ENCODE measurements at regions not wholly inside any gene's neighbourhood (a gene's known extent, or its start where the extent isn't known, plus 50 kb on each side); places are given as distances from the start of the nearest gene placed in this dataset.

DNA sequence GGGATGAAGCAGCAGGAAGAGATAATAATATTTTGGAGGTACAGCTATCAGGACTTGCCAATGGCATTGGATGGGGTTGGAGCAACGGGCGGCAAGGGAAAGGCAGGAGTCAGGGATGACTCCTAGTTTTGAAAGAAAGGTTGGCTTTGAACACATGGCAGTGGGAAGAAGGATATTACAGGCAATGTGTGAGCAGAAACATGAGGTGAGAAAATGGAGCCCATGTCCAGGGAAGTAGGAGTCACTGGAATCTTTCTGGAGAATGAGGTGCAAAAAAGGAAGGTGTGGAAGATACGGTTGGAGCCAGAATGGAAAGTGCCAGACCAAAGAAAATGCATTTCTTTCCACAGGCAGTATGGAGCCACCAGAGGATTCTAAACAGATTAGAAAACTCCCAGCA, 288.5 kb upstream of the KAZN start:
- WGBS (ENCODE audit: insufficient coverage), result 84% methylated on average over 3 of the region's 3 CpGs
- Mint-ChIP-seq H3K4me3 (no peak overlapping the region), H3K4me1 (no peaks in the 10 kb centered on the region), H3K27ac (no peak overlapping the region), H3K27me3 (ENCODE audit: low read depth in 2 of 2) (peaks cover 2 to 25% of the 10 kb centered on the region in 2 donors), H3K36me3 (no peaks in the 10 kb centered on the region), H3K9me3 (no peaks in the 10 kb centered on the region)
- DNase-seq, result no peak
- H3K36me3 ChIP-seq (ENCODE audit: control insufficient read depth, insufficient read depth, low read length), result no peaks in the 10 kb centered on the region
- ATAC-seq, result no peak
- no peaks in the 10 kb centered on the region for H3K4me1 ChIP-seq (ENCODE audit: control insufficient read depth, insufficient read depth, low read length)
- no peaks in the 10 kb centered on the region for H3K9me3 ChIP-seq (ENCODE audit: control insufficient read depth, insufficient read depth, low read length)
- no peaks in the 10 kb centered on the region for H3K27me3 ChIP-seq (ENCODE audit: control insufficient read depth, insufficient read depth, low read length)
- intact Hi-C loops (cut with micrococcal nuclease), result no loop called here
- no peak overlapping the region for H3K27ac ChIP-seq (ENCODE audit: low read length)
- TF ChIP-seq, protein P1, sequence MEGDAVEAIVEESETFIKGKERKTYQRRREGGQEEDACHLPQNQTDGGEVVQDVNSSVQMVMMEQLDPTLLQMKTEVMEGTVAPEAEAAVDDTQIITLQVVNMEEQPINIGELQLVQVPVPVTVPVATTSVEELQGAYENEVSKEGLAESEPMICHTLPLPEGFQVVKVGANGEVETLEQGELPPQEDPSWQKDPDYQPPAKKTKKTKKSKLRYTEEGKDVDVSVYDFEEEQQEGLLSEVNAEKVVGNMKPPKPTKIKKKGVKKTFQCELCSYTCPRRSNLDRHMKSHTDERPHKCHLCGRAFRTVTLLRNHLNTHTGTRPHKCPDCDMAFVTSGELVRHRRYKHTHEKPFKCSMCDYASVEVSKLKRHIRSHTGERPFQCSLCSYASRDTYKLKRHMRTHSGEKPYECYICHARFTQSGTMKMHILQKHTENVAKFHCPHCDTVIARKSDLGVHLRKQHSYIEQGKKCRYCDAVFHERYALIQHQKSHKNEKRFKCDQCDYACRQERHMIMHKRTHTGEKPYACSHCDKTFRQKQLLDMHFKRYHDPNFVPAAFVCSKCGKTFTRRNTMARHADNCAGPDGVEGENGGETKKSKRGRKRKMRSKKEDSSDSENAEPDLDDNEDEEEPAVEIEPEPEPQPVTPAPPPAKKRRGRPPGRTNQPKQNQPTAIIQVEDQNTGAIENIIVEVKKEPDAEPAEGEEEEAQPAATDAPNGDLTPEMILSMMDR (IDR thresholded peaks at IDR 0.05), result no peak
- H3K4me3 ChIP-seq (ENCODE audit: low read length), result no peak overlapping the region

DNA sequence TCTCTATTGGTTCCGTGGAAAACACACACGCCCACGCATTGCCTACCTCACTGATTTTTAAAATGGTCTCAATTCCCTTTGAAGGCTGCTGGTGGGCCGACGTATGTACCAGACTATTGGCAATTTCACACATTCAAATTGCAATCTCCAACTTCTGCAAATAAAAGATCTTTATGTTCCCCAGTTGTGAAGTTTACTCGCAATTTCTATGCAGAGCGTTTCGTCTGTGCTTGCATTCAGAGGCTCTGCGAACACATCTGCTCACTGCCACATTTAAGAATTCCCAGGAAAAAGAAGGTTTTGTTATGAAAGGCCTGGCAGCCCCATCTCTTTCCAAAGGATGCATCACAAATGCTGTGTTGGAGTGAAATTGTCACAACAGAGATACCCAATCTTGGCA, 288.0 kb upstream of the KAZN start:
- H3K27ac ChIP-seq (ENCODE audit: low read length), result no peak overlapping the region
- H3K9me3 Mint-ChIP-seq, result no peaks in the 10 kb centered on the region
- no peak overlapping the region for H3K4me3 Mint-ChIP-seq
- H3K36me3 Mint-ChIP-seq, result no peaks in the 10 kb centered on the region
- TF ChIP-seq, protein P1 (IDR thresholded peaks at IDR 0.05), result no peak
- no peak overlapping the region for H3K27ac Mint-ChIP-seq
- no peaks in the 10 kb centered on the region for H3K27me3 ChIP-seq (ENCODE audit: control insufficient read depth, insufficient read depth, low read length)
- H3K4me1 ChIP-seq (ENCODE audit: control insufficient read depth, insufficient read depth, low read length), result no peaks in the 10 kb centered on the region
- ATAC-seq, result no peak
- H3K4me3 ChIP-seq (ENCODE audit: low read length), result no peak overlapping the region
- peaks cover 2 to 25% of the 10 kb centered on the region in 2 donors for H3K27me3 Mint-ChIP-seq (ENCODE audit: low read depth in 2 of 2)
- H3K9me3 ChIP-seq (ENCODE audit: control insufficient read depth, insufficient read depth, low read length), result no peaks in the 10 kb centered on the region
- no peaks in the 10 kb centered on the region for H3K4me1 Mint-ChIP-seq
- intact Hi-C loops (cut with micrococcal nuclease), result no loop called here
- WGBS (ENCODE audit: insufficient coverage), result 93% methylated on average over 9 of the region's 9 CpGs
- H3K36me3 ChIP-seq (ENCODE audit: control insufficient read depth, insufficient read depth, low read length), result no peaks in the 10 kb centered on the region
- no peak for DNase-seq

DNA sequence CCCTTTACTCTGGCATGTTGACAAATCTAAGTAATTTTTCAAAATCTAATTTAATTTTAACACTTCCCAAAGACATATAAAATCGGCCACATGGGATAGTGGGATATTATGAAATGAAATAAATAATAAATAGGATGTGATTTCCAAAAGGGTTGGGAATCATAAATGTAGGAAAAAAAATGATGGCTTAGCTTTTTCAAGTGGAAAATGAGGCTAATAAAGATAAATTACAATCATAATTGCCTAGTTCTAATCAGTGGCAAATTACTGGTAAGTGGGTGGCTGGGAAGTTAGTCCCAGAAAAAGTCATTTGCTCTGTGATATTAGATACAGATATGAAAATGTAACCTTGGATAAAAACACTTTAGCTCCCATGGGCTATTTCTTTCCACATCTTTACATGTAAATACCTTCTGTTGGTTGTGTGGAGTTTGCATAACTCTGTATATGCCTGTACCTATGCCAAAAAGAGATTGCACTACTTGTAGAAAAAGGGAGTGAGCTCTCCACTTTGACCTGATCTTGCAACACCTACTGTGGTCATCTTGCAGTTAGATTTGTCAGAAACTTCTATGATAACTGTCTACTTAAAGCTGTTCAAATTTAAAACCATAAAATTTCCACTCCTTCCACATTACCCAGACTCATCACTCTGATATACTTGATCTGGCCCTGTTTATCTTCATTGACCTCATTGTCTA, 284.6 kb upstream of the KAZN start:
- no peaks in the 10 kb centered on the region for H3K36me3 Mint-ChIP-seq
- no peaks in the 10 kb centered on the region for H3K4me1 Mint-ChIP-seq
- H3K4me3 ChIP-seq (ENCODE audit: low read length), result no peak overlapping the region
- no peaks in the 10 kb centered on the region for H3K9me3 Mint-ChIP-seq
- DNase-seq, result no peak
- H3K27me3 Mint-ChIP-seq (ENCODE audit: low read depth in 2 of 2), result peaks cover 5 to 19% of the 10 kb centered on the region in 2 donors
- no peak overlapping the region for H3K27ac ChIP-seq (ENCODE audit: low read length)
- ATAC-seq, result no peak
- H3K27ac Mint-ChIP-seq, result no peak overlapping the region
- TF ChIP-seq, protein P1 (IDR thresholded peaks at IDR 0.05), result no peak
- no peaks in the 10 kb centered on the region for H3K9me3 ChIP-seq (ENCODE audit: control insufficient read depth, insufficient read depth, low read length)
- H3K4me3 Mint-ChIP-seq, result no peak overlapping the region
- no peaks in the 10 kb centered on the region for H3K36me3 ChIP-seq (ENCODE audit: control insufficient read depth, insufficient read depth, low read length)
- WGBS (ENCODE audit: insufficient coverage), result no CpG with 5 or more reads among the region's 1 CpG
- H3K27me3 ChIP-seq (ENCODE audit: control insufficient read depth, insufficient read depth, low read length), result no peaks in the 10 kb centered on the region
- intact Hi-C loops (cut with micrococcal nuclease), result no loop called here
- no peaks in the 10 kb centered on the region for H3K4me1 ChIP-seq (ENCODE audit: control insufficient read depth, insufficient read depth, low read length)

DNA sequence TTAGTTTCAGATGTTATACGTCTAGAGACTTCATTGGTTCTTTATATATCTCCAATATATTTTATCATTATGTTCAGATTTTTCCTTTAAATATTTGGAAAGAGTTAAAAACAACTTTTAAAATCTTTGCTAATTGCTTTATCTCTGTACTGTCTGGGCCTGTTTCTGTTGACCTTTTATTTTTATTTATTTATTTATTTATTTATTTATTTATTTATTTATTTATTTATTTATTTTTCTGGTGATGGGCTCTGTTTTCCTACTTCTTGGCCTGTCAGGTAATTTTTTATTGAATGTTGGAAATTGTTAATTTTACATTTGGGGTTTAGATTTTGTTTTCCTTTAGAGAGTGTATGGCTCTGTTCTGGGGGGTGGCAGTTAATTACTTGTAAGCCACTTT, 279.7 kb upstream of the KAZN start:
- TF ChIP-seq, protein P1 (IDR thresholded peaks at IDR 0.05), result no peak
- H3K27ac Mint-ChIP-seq, result no peak overlapping the region

More for the DNA sequence above, 279.7 kb upstream of the KAZN start:
- H3K27me3 Mint-ChIP-seq (ENCODE audit: low read depth in 2 of 2), result peaks cover 9 to 32% of the 10 kb centered on the region in 2 donors
- DNase-seq (no peak), ATAC-seq (no peak)
- no peak overlapping the region for H3K4me3 Mint-ChIP-seq
- Histone ChIP-seq H3K36me3 (ENCODE audit: control insufficient read depth, insufficient read depth, low read length) (no peaks in the 10 kb centered on the region), H3K27ac (ENCODE audit: low read length) (no peak overlapping the region), H3K4me1 (ENCODE audit: control insufficient read depth, insufficient read depth, low read length) (no peaks in the 10 kb centered on the region), H3K27me3 (ENCODE audit: control insufficient read depth, insufficient read depth, low read length) (no peaks in the 10 kb centered on the region), H3K4me3 (ENCODE audit: low read length) (no peak overlapping the region), H3K9me3 (ENCODE audit: control insufficient read depth, insufficient read depth, low read length) (peaks cover 2% of the 10 kb centered on the region)
- H3K36me3 Mint-ChIP-seq, result no peaks in the 10 kb centered on the region
- H3K4me1 Mint-ChIP-seq, result no peaks in the 10 kb centered on the region
- H3K9me3 Mint-ChIP-seq, result no peaks in the 10 kb centered on the region
- WGBS (ENCODE audit: insufficient coverage), result no CpG with 5 or more reads among the region's 1 CpG
- intact Hi-C loops (cut with micrococcal nuclease), result no loop called here
